T-helper 1 cell treated with Interleukin-12 subunit alpha and Interleukin-12 subunit beta and Interleukin-4 antibody, amounts not matched to agents 30 ng/mL and 1 ng/mL, for 36 hours (primary cell): ENCODE measurements at regions not wholly inside any gene's neighbourhood (a gene's known extent, or its start where the extent isn't known, plus 50 kb on each side); places are given as distances from the start of the nearest gene placed in this dataset.

Experiments
- intact Hi-C: fragments of 100-400 bp; cut with micrococcal nuclease; formaldehyde crosslinking; loops from one replicate; pipeline ENCODE4 v1.15.1; 2024

GRCh38 chr5:174399411-174399810 lies 325.0 kb upstream of the MSX2 start:
- intact Hi-C loops = no loop called here

GRCh38 chr5:174400461-174400860 lies 323.9 kb upstream of the MSX2 start:
- intact Hi-C loops = no loop called here

- intact Hi-C loops = no loop called here
Observed at GRCh38 chr5:174401793-174402192, 322.6 kb upstream of the MSX2 start.

- intact Hi-C loops = no loop called here
Observed at GRCh38 chr5:174402222-174402812, 322.1 kb upstream of the MSX2 start.

GRCh38 chr5:174404848-174405247 lies 319.5 kb upstream of the MSX2 start:
- intact Hi-C loops = no loop called here

- intact Hi-C loops = no loop called here
Observed at GRCh38 chr5:174409070-174409469, 315.3 kb upstream of the MSX2 start.

- intact Hi-C loops = loop anchor here (10.0 kb wide), 1 partner anchor 285 kb away; no protein-coding TSS in a partner anchor
Observed at GRCh38 chr5:174409971-174410370, 314.4 kb upstream of the MSX2 start.

GRCh38 chr5:174410716-174411478 lies 313.5 kb upstream of the MSX2 start:
- intact Hi-C loops = loop anchor here (10.0 kb wide), 1 partner anchor 284 kb away; no protein-coding TSS in a partner anchor

- intact Hi-C loops = loop anchor here (10.0 kb wide), 1 partner anchor 283 kb away; no protein-coding TSS in a partner anchor
Observed at GRCh38 chr5:174411479-174411819, 312.9 kb upstream of the MSX2 start.

- intact Hi-C loops = loop anchor here (10.0 kb wide), 1 partner anchor 282 kb away; no protein-coding TSS in a partner anchor
Observed at GRCh38 chr5:174412374-174412773, 312.0 kb upstream of the MSX2 start.

GRCh38 chr5:174412941-174413340 lies 311.4 kb upstream of the MSX2 start:
- intact Hi-C loops = loop anchor here (10.0 kb wide), 1 partner anchor 282 kb away; no protein-coding TSS in a partner anchor

GRCh38 chr5:174413567-174414314 lies 310.6 kb upstream of the MSX2 start:
- intact Hi-C loops = loop anchor here (10.0 kb wide), 1 partner anchor 281 kb away; no protein-coding TSS in a partner anchor

- intact Hi-C loops = loop anchor here (10.0 kb wide), 1 partner anchor 280 kb away; no protein-coding TSS in a partner anchor
Observed at GRCh38 chr5:174414315-174414710, 310.1 kb upstream of the MSX2 start.

- intact Hi-C loops = loop anchor here (1.0 to 10.0 kb wide), 2 partner anchors 276 to 517 kb away; no protein-coding TSS in a partner anchor
Observed at GRCh38 chr5:174418809-174419539, 305.4 kb upstream of the MSX2 start.

- intact Hi-C loops = loop anchor here (1.0 to 10.0 kb wide), 2 partner anchors 275 to 517 kb away; no protein-coding TSS in a partner anchor
Observed at GRCh38 chr5:174419540-174420132, 304.7 kb upstream of the MSX2 start.

GRCh38 chr5:174420651-174421407 lies 303.6 kb upstream of the MSX2 start:
- intact Hi-C loops = no loop called here

- intact Hi-C loops = no loop called here
Observed at GRCh38 chr5:174421408-174421805, 303.0 kb upstream of the MSX2 start.

- intact Hi-C loops = no loop called here
Observed at GRCh38 chr5:174423558-174423957, 300.8 kb upstream of the MSX2 start.

- intact Hi-C loops = no loop called here
Observed at GRCh38 chr5:174424219-174425053, 299.9 kb upstream of the MSX2 start.
